SK-N-SH (cell line): ENCODE measurements at regions not wholly inside any gene's neighbourhood (a gene's known extent, or its start where the extent isn't known, plus 50 kb on each side); places are given as distances from the start of the nearest gene placed in this dataset.

ENCODE experiments used
- CHD2 ChIP-seq: fragments of 150-350 bp; IDR thresholded peaks from 2 replicates; pipeline ENCODE4 v1.6.1; 2018; ENCODE audit warnings: low read length; ENCODE audit not compliant: partially characterized antibody
- CTCF ChIP-seq: fragments of 200-600 bp; sonication (generic); IDR thresholded peaks from 2 replicates; pipeline ENCODE4 v1.6.1; 2017; ENCODE audit warnings: antibody characterized with exemption, mild to moderate bottlenecking, moderate library complexity
- EZH2phosphoT487 ChIP-seq: fragments of 200-600 bp; sonication (generic); IDR thresholded peaks from 2 replicates; pipeline ENCODE4 v1.6.1; 2017; ENCODE audit warnings: low read depth, mixed run types, mild to moderate bottlenecking, antibody characterized with exemption, moderate library complexity, borderline replicate concordance
- GABPA ChIP-seq: IDR thresholded peaks from 2 replicates; pipeline ENCODE4 v1.4.0; 2012; ENCODE audit warnings: low read depth, mild to moderate bottlenecking
- JUND ChIP-seq: IDR thresholded peaks from 2 replicates; pipeline ENCODE4 v1.4.0; 2012
- MAX ChIP-seq: IDR thresholded peaks from 2 replicates; pipeline ENCODE4 v1.4.0; 2012; ENCODE audit warnings: low read depth
- POLR2AphosphoS5 ChIP-seq: IDR thresholded peaks from 2 replicates; pipeline ENCODE4 v1.6.1; 2012; ENCODE audit warnings: low read depth, low read length
- RAD21 ChIP-seq: IDR thresholded peaks from 2 replicates; pipeline ENCODE4 v1.6.1; 2012; ENCODE audit warnings: mild to moderate bottlenecking, low read length
- TAF1 ChIP-seq: IDR thresholded peaks from 2 replicates; pipeline ENCODE4 v1.6.1; 2012; ENCODE audit warnings: low read depth, mild to moderate bottlenecking, low read length, moderate library complexity, borderline replicate concordance
- TCF12 ChIP-seq: IDR thresholded peaks from 2 replicates; pipeline ENCODE4 v1.4.0; 2012

- TF ChIP-seq CTCF = no peak
- no peak for TF ChIP-seq TAF1
- no peak for TF ChIP-seq JUND
- TF ChIP-seq GABPA = no peak
- TF ChIP-seq POLR2AphosphoS5 = no peak
- no peak for TF ChIP-seq MAX
- TF ChIP-seq RAD21 = no peak
- TF ChIP-seq TCF12 = no peak
- TF ChIP-seq EZH2phosphoT487 = no peak
- TF ChIP-seq CHD2 = no peak
These were observed 286.3 kb downstream of the NUAK1 start for GRCh38 chr12:105852496-105852895.
